ENCODE measurements at regions not wholly inside any gene's neighbourhood (a gene's known extent, or its start where the extent isn't known, plus 50 kb on each side); places are given as distances from the start of the nearest gene placed in this dataset.
"Not testable (repeated sequence)": the region's sequence is repeated elsewhere in the genome, so short reads cannot be mapped to it uniquely, and the experiment has no call there.

DNA sequence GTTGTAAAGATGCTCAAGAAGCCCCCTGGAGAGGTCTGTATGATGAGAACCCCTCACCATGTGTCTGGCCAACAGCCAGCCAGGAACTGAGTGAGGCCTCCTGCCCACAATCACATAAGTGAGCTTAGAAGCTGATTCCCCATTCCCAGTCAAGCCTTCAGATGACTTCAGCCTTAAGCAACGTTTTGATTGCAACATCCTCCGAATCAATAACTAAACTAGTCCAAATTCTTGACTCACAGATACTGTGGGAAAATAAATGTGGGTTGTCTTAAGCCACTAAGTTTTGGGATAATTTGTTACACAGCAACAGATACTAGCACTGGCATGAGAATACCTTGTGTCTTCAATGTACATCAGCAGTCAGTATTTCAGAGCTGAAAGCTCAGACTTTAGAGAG is 54.5 kb upstream of the HS3ST4 start:
- no peak for DNase-seq (ENCODE audit: low read depth in 2 of 2)

DNA sequence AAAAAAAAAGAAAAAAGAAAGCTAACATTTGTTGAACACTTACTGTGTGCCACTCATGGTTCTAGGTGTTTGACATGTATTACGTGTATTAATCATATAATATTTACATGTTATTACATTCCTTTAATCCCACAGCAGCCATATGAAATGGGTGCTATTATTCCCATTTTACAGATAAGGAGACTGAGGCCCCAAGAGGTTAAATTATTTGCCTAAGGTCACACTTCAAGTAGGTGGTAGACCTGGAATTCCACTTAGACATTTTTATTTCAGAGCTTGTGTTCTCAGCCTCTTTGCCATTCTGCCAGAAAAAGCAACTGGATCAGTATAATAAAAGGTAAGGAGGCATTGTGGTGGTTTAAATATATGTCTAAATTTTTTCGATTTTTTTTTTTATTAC is 55.1 kb upstream of the HS3ST4 start:
- no peak for DNase-seq (ENCODE audit: low read depth in 2 of 2)

DNA sequence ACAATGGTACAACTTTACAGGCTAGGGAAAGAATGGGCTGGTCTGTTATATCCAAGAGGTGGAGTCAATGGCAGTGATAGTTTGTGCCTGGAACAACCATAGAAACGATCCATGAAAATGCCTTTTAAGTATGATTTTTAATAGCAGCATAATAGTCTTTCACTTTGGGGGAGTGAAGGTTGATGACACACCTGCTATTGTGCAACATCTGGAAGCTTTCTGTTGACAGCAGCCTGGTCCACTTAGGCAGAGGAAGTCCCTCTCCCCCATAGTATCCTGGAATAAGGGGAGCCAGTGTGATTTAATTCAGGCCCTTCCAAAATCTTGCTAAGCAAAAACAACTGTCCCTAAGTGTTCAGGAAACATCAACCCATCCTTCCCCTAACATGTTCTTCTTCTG is 56.3 kb upstream of the HS3ST4 start:
- DNase-seq (ENCODE audit: low read depth in 2 of 2): no peak

DNA sequence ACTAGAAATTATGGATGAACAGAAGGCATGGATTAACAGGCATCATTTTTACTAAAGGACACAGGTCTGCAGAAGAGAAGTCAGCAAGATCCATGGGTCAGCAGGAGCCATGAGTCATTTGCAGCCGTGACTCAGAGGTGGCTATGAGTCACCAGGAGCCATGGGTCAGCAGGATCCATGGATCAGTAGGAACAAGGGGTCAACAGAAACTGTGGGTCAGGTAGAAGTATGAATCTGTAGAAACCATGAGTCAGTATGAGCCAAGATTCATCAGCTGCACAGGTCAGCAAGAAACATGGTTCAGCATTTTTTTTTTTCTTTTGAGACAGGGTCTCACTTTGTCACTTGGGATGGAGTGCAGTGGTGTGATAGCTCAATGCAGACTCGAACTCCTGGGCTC is 58.2 kb upstream of the HS3ST4 start:
- DNase-seq (ENCODE audit: low read depth in 2 of 2): no peak

DNA sequence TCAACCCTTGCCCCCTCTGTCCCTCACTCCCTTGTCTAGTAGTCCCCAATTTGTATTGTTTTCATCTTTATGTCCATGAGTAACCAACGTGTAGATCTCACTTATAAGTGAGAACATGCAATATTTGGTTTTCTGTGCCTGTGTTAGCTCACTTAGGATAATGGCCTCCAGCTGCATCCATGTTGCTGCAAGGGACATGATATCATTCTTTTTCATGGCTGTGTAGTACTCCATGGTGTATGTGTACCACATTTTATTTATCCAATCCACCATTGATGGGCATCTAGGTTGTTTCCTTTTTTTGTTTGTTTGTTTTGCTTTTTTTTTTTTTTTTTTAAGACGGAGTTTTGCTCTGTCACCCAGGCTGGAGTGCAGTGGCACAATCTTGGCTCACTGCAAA is 63.0 kb upstream of the HS3ST4 start:
- DNase-seq (ENCODE audit: low read depth in 2 of 2): no peak

DNA sequence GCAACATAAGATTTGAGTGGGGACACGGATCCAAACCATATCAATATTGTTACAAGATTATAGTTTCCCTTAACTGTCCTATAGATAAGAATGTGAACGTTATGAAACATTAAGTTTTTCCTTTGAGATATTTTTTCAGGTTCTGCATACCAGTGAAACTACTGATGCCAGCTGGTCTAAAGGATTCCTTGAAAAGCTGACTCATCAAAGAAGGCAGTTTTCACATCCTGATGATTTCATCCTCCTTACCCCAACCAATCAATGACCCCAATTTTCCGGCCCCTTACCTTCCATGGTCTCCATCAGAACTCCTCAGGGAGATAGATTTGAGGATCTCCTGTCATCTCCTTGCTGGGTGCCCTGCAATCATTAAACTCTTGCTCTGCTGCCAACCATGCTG is 64.1 kb upstream of the HS3ST4 start:
- no peak for DNase-seq (ENCODE audit: low read depth in 2 of 2)

DNA sequence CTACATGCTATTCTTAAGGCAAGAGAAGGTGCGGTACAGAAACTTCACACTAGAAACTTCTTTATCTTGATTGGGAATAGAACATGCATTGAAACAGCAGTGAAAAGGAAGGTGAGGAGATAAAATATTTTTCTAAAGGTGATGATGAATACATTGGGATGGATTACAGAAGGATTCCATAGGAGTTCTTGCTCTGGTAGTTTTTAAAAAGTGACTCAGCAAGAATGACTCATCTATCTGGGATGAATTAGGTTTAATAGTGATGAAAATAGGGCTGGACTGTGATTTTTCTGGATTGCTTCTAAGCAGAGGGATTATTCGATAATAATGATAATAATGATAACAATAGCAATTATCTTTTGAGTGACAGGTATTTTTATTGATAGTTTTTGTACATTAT is 65.6 kb upstream of the HS3ST4 start:
- DNase-seq (ENCODE audit: low read depth in 2 of 2): no peak

DNA sequence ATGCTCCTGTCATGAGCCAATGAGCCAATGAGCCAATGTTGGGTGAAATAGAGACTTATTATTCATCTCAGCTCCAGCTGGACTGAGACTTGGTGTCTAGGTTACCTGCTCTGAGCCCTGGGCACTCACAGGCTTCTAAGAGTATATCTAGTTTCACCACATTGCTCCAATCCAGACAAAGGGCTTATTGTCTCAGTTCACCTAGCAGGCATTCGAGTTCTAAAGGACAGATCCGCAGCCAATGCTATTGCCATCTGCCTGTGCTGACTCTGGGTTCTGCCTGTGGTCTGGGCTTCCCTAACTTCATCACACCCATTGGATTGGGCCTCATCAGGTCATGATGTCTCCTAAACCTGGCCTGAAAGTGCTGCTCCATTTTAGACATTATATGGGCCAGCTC is 66.1 kb upstream of the HS3ST4 start:
- no peak for DNase-seq (ENCODE audit: low read depth in 2 of 2)

DNA sequence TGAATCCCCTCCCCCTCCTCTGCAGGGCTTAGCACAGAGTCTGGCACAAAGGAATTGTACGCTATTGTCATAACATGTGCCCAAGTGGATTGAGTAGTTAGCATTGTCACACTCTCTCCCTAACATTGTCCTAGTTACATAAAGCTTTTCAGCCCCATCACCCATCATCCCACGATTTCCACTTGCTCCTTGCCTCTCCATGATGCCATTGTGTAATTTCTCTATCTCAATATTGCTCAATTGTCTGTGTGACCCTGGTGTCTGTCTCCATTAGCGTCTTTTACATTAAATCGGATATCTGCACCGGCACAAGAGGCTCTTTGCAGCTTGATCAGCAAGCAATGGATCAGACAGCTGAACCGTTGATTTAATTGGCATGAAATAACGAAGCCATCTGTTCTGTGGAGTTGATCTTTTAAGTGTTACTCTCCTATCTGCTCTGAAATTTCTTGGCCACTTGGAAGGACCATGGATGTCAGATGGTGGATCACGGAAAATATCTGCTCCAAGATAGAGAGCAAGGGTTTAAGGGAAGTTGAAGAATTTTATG is 77.0 kb upstream of the HS3ST4 start:
- DNase-seq (ENCODE audit: low read depth in 2 of 2): no peak

DNA sequence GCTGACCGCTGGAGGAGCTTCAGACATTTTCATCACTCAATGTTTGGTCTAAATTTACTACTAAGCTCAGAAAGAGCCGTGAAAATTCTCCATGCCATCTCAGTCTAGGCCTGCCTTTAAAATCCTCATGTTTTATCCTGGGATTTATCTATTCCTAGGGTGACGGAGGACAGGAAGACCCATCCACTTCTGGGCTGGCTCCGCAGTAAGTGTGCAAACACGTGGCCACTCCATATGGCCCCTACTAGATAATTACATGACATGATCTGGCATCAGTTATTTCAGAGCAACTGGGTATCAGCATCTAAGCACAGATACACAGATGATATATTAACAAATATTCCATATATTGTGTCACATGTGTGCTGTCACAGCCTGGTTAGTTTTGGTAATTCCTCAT is 77.8 kb upstream of the HS3ST4 start:
- no peak for DNase-seq (ENCODE audit: low read depth in 2 of 2)

DNA sequence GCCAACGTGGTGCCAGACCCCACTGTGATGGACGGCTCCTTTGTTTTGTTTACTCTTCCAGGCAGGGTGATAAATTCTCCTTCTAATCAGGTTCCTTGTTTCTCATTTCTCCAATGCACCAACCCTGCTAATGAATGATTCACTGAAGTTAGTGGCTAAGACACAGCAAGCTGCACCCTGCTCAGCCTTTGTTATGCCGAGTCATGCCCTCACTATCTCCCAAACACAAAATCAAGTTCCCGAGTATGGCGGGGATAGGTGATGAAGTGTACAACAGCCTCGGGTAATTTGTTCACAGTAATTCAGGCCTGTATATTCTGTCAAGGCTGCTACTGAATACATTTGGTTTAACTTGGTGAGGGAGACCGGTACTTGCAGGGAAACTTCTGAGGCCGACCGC is 83.8 kb upstream of the HS3ST4 start:
- DNase-seq (ENCODE audit: low read depth in 2 of 2): no peak

DNA sequence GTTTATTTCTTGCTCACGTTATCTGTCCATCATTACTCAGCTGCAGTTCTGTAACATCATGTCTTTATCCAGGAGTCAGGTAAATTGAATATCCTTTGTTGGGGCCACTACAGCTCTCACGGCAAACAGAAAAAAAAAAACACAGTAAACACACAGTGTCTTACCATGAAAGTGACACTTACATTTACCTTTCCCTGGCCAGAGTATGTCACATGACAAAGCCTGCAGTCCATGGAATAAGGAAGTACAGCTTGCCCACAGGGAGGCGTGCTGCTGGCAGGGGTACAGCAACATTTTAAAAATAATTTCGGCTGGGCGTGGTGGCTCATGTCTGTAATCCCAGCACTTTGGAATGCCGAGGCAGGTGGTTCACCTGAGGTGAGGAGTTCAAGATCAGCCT is 85.7 kb upstream of the HS3ST4 start:
- no peak for DNase-seq (ENCODE audit: low read depth in 2 of 2)

DNA sequence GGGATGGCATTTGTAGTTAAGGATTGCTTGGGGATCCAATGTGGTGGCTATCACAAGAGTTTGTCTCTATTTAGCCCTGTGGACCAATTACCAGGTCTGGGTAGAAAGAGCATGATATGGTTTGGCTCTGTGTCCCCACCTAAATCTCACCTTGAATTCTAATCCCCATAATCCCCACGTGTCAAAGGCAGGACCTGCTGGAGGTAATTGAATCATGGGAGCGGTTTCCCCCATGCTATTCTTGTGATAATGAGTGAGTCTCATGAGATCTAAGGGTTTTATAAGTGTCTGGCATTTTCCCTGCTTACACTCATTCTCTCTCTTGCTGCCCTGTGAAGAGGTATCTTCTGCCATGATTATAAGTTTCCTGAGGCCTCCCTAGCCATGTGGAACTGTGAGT is 86.4 kb upstream of the HS3ST4 start:
- DNase-seq (ENCODE audit: low read depth in 2 of 2): no peak

DNA sequence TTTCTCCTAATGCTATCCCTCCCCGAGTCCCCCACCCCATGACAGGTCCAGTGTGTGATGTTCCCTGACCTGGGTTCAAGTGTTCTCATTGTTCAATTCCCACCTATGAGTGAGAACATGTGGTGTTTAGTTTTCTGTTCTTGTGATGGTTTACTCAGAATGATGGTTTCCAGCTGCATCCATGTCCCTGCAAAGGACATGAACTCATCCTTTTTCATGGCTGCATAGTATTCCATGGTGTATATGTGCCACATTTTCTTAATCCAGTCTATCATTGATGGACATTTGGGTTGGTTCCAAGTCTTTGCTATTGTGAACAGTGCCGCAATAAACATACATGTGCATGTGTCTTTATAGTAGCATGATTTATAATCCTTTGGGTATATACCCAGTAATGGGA is 90.5 kb upstream of the HS3ST4 start:
- not testable (repeated sequence) for DNase-seq (ENCODE audit: low read depth in 2 of 2)

DNA sequence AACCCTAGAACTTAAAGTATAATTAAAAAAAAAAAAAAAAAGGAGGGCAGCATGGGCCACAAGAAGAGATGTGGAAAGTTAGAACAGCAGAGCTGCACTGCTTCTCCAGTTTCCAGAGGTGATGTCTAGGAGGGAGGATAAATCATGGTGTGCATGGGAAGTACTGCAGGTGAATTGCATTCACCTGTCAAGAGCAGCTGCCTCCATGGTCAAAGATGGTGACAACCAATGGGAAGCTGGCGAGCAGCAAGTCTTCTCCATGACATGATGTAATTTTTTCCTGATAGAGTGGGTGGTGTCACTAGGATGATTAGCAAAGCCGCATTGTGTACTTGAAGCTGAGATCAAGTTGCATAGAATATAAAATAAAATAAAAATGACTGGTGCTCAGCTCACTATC is 95.6 kb upstream of the HS3ST4 start:
- DNase-seq (ENCODE audit: low read depth in 2 of 2): no peak

DNA sequence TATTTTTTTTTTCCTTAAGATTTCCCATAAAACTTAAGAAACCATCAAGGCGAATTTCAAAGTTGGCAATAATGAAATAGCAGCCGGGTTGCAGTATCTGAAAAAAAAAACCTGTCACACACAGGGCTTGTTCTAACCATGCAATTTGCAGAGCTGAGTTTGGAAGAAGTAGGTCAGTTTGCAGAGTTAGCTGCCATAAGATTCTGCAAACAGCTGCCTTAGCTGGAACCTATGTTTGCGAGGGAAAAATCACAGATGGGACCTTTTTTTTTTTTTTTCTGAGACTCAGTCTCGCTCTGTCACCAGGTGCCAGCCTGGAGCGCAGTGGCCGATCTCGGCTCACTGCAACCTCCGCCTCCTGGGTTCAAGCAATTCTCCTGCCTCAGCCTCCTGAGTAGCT is 98.5 kb upstream of the HS3ST4 start:
- no peak for DNase-seq (ENCODE audit: low read depth in 2 of 2)

DNA sequence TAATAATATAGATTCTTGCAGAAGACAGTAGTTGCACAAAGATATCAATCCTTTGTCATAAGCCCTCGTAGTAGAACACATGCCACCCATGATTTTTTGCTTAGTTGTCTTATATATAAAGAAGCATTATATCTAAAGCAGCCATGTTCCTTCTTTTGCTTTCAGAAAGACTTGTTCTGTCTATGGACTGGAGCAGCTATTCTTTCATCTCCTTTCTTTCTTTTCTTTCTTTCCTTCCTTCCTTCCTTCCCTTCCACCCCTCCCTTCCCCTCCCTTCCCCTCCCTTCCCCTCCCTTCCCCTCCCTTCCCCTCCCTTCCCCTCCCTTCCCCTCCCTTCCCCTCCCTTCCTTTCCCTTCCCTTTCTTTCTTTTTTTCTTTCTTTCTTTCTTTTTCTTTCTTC is 104.0 kb upstream of the HS3ST4 start:
- DNase-seq (ENCODE audit: low read depth in 2 of 2): no peak

DNA sequence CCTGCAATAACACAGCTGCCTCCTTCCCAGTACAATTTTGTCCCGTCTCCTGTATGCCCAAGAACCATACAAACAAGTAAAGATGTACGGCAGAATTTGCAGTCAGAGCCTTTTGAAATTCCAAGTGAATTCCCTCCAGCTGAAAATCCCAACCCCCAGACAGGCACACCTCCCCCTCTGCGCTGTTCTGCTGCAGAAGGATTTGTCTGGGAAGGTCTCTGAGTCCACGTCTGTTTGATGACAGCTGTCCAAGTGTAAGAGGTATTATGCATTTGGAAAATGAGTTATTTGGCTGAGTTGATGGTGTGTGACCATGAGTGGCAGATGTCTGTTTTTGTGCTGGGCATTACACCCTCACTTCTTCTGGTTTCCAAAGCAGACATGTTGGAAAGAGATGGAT is 104.9 kb upstream of the HS3ST4 start:
- DNase-seq (ENCODE audit: low read depth in 2 of 2): no peak

DNA sequence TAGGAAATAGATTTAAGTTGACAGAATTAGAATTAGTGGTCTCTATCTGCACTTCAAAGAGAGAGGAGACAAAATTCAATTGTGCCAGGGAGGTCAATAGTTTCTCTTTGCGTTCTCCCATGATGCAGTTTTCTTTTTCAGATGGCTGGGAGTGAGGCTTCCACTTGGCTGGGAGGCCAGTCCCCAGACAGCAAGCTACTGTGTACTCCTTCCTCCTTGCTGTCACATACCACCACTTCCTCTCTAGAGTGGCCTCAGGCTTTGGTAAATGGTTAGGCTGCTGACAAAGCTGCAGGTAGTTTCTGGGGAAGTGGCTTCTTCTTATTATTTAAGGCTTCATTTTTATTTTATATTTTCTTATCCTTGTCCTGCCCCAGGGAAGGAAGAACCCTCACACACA is 106.2 kb upstream of the HS3ST4 start:
- DNase-seq (ENCODE audit: low read depth in 2 of 2): no peak

DNA sequence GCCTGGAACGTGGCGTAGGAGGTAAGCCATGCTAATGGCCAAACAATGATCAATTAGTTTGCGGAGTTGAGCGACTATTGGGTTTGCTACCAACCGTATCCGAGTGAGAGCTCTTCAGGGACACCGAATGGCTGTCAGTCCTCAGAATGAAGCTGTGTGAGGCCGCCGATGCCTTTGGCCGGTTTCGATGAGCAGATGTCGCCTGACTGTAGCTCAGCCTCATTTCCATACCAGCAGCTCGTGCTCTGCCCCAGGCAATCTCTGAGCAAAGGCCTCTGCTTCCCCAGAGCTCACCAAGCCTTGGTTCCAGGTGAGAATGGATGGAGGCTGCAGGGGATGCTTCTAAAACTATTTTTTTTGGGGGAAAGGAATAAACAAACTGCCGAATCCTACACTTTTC is 111.7 kb upstream of the HS3ST4 start:
- DNase-seq (ENCODE audit: low read depth in 2 of 2): no peak

DNA sequence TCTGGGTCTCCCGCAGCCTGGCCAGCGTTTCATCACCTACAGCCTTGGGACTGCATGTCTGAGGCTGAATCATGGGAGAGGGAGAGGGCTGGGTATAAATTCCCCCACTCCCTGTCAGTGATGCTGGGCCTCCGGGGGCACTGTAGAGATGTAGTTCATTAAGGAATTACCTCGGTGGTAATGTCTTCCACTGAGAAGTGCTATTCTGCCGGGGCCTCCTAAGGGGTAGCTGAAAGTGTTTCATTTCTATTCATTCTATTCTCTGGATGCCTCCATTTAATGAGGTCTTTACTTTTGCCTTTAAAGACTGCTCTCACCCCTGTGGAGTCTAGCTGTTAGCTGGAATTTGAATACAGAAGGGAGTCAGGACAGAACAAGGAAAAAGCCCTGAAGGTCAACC is 116.4 kb upstream of the HS3ST4 start:
- DNase-seq (ENCODE audit: low read depth in 2 of 2): no peak

DNA sequence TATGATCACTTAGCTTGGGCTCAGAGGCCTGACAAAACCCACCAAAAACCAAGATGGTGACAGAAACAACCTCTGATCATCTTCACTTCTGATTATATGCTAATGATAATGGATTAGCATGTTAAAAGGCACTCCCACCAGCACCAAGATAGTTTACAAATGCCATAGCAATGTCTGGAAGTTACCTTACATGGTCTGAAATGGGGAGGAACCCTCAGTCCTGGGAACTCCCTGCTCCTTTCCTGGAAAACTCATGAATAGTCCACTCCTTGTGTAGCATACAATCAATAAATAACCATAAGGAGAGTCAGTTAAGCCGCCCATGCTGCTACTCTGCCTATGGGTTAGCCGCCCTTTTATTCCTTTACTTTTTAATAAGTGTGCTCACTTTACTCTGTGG is 120.0 kb upstream of the HS3ST4 start:
- DNase-seq (ENCODE audit: low read depth in 2 of 2): no peak

DNA sequence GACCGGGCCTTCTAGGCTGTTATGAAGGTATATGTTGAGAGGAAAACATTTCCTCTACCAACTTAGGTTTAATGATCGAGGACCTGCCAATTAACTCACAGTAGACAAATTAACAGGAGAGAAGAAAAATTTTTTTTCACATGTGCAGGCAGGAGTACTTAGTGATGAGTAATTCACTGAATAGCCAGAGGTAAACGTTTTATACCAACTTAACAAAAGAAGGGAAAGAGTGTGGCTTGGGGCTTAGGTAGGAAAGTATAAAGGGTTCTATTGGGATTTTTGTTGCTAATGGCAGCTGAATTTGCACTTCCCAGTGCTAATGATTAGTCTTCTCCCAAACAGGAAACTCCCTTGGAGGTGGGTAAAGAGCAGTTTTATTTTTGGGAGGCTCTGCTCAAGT is 121.6 kb upstream of the HS3ST4 start:
- DNase-seq (ENCODE audit: low read depth in 2 of 2): no peak

DNA sequence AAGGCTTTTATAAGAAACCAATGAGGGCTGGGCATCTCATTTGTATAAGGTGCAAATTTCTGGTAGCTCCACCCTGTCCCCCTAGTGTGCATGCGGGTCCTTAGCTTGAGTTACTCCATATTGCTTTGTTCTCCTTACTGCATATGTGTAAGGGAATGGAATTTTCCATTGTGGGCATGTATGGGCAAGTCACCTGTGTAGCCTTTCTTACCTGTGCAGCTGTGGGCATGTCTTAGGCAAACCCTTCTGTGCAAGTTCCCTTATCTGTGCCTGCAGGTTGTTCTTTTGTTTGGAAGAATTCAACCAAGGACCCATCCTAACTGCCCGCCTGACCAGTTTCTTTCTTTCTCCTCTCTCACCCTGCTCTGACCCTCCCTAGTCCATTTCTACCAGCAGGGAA is 122.8 kb upstream of the HS3ST4 start:
- DNase-seq (ENCODE audit: low read depth in 2 of 2): no peak

DNA sequence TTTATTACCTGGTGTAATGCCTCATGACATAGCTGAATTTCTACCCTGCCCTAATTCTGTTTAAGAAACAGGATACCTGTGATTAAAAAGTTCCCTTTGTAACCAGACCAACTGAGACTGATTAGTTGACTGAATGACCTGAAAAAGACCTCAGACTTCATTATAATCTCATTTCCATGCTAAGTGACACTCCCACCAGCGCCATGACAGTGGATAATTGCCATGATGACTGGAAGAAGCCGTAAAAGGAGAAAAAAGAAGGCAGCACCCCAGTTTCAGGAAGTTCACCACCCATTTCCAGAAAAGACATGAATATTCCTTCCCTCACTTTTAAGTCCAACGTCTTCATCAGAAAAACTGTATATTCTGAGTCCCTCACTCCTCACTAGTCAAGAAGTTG is 125.6 kb upstream of the HS3ST4 start:
- no peak for DNase-seq (ENCODE audit: low read depth in 2 of 2)
